ENCODE measurements at regions not wholly inside any gene's neighbourhood (a gene's known extent, or its start where the extent isn't known, plus 50 kb on each side); places are given as distances from the start of the nearest gene placed in this dataset.
"Not testable (repeated sequence)": the region's sequence is repeated elsewhere in the genome, so short reads cannot be mapped to it uniquely, and the experiment has no call there.

DNA sequence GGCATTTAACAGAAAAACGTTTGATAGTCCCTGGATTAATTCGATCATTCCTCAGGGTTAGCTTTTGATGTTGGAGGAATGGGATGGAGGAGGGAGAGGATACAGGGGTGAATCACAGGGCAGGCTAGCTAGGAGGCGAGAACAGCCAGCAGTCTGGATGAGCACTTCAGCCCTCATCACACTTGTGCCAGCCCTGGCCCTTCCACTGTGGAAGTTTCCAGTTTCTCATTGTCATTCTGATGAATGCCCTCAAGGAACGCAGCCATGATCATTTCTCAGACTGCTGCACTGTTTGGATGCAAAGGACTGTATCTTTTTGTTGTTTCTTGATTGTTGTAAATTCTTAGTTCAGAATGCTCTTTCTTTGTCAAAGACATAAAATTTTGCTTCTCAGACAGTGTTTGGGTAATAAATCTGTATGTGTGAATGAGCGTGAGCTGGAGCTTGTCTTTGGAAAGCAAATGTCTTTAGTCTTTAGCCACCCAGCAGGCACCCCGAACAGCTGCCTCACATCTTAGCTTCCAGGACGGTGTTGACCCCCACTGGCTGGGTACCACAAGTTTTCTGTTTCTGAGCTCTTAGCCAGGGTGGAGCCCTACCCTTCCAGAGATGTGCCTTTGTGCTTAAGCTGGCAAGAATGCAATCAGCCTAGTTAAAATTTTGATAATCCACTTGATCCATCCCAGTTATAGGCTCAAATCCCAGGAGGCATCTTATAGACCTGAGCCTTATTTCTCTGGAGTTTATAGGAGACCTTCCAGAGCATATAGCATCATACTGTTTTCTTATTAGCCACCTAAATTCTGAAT, 121.1 kb downstream of the PDCD6IP start:
- no peak for DNase-seq

GRCh38 chr3:33920511-33920910, 122.1 kb downstream of the PDCD6IP start:
- no peak for DNase-seq

DNA sequence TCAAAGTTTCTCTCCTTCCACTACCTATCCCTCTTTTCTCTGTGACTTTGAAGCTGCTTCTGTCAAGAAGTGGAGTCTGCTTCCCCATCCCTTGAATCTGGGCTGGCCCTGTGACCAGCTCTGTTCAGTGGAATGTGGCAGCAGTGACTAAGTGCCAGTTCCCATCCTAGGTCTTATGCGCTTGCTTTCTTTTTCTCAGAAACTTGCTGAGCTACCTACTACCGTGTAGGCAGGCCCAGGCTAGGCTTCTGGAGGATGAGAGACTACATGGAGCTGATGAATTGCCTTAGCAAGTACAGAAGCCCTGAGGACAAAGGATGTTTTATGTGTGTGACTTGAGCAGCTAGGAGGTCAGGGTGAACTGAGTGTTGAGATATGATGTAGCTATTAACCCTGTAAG, 123.2 kb downstream of the PDCD6IP start:
- no peak for DNase-seq

GRCh38 chr3:33926998-33927605, 128.7 kb downstream of the PDCD6IP start:
- DNase-seq = no peak

- no peak for DNase-seq
These were observed 131.4 kb downstream of the PDCD6IP start for GRCh38 chr3:33929813-33930212.

DNA sequence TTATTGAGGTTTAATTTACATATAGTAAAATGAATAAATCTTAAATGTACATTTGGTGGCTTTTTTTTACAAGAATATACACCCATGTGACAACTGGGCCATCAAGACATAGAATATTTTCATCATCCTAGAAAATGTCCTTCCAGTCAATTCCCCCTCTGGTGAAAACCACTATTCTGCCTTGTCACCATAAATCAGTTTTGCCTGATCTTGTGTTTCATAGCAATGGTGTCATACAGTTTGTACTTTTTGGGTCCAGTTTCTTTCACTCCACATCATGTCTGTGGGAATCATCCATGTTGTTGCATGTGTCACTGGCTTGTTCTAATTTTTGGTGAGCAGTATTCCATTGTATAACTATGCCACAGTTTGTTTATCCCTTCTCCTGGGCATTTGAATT, 133.1 kb downstream of the PDCD6IP start:
- DNase-seq = no peak

- no peak for DNase-seq
These were observed 133.8 kb downstream of the PDCD6IP start for GRCh38 chr3:33932010-33932764.

DNA sequence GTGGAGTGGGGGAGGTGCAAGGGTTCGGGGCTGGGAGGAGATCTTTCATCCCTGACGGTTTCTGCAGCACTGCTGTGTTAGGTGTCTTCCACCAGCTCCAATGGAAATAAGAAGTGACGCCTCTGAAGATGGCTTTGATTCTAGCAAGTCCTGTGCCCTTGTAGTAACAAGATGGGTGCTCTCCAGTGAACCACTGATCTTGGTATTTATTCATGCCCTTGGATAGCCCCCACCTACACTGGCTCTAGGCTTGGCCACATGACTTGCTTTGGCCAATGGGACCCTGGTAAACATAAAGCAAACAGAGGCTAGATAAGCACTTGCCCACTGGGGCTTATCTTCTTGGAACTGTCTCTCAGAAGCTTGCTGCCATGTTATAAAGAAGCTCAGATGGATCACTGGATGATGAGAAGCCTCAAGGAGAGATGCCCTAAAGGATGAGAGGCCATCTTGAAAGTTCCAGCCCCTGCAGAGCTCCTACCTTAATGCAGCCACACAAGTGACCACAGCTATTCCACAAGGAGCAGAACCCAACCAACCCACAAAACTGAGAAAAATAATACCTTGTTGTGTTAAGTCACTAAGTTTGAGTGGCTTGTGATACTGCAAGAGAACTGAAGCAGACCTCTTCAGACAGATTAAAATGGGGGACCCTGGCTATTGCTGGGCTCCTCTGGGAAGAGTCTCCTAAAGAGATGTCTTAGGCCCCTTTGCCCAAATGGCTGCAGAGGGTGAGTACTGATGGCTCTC, 137.9 kb downstream of the PDCD6IP start:
- no peak for DNase-seq

DNA sequence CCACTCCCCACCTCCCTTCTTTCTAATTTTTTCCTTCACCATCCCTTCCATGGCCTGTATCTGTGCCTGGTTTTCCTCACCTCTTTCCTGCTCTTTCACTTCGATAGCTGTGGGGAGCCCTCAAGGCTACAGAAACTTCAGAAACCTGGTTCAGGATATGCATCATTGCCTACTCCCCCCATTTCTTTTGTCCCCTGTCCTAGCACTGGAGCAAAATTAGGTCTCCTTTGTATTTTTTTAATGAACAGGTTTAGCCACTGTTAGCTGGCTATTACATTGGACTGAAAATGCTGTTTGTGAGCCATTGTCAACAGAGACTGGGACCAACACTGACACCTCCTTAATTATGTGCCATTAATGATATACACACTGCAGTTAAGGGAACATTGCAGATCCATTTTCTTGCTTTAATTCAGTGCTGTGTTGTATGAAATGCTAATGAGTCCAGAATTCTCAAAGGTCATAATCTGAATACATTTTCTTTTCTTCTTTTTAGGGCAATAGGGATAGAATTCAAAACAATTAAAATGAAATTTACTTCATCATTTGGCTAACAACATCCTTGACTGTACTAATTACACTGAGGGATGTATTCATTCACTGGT, 138.6 kb downstream of the PDCD6IP start:
- DNase-seq = no peak

GRCh38 chr3:33937628-33938027, 139.2 kb downstream of the PDCD6IP start:
- no peak for DNase-seq

DNA sequence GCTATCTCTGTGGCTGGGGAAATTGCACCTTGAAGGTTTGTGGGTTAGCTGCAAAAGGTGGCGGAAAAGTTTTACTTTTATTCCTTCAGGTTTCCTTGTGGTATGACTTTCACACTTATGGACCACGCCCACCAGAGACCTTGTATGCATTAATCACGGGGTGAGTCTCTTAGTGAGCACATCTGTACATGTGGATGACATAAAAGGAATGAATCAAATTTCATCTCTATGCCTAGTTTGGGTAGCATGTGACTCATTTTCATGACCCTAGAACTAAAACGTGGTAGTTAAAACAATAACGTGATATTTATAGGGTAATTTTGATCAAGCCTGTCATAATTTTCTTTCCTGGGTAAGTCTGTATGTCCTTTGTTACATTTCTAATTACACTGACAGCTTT, 141.7 kb downstream of the PDCD6IP start:
- no peak for DNase-seq

- DNase-seq = no peak
These were observed 142.3 kb downstream of the PDCD6IP start for GRCh38 chr3:33940736-33941135.

DNA sequence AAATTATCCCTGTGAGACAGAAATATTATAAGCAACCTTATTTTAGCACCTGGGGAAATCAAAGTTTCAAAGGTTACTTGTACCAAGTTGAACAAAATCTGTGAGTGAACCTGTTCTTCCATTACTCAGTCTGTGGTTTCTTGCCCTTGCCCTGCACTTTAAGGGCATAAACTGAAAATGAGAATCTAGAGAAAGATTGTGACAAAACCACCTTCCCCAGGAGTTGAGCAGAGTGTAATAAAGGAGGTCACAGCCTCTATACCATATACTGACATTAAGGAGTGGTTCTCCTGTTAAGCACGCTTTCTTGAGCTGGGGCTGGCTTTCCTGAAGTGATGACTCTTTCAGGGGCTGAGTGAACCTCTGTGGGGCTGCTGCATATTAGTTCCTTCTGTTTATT, 143.4 kb downstream of the PDCD6IP start:
- DNase-seq = no peak

- no peak for DNase-seq
These were observed 144.2 kb downstream of the PDCD6IP start for GRCh38 chr3:33942483-33943150.

- no peak for DNase-seq
These were observed 144.8 kb downstream of the PDCD6IP start for GRCh38 chr3:33943277-33943676.

DNA sequence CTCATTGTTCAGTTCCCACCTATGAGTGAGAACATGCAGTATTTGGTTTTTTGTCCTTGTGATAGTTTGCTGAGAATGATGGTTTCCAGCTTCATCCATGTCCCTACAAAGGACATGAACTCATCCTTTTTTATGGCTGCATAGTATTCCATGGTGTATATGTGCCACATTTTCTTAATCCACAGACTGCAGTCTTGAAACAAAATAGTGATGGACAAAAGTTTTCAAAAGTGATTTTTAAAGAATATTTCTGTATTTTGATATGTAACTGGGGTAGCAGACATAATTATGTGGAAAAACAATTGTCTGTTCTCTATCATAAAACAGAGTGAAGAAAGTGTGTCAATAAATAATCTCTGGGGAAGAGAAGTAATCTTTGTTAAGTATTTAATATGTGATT, 148.2 kb downstream of the PDCD6IP start:
- not testable (repeated sequence) for DNase-seq

GRCh38 chr3:33947272-33948195, 149.1 kb downstream of the PDCD6IP start:
- DNase-seq = no peak

DNA sequence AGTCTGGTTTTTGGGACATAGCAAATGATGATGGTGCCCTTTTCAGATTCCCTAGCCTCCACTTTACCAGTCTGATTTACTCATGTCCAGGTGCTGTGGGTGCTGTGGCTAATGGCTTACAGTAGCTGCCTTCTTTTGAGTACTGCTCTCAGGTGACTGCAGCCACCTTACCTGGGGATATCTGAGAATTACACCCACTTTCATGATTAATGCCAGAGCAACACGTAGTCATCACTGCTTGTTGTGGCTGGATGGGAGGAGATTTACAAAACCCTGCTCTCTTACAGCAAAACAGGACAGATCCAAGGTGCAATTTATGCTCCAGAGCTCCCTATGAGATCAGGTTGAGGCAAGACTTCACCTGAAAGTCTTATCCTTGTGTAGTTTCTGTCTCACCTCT, 150.6 kb downstream of the PDCD6IP start:
- no peak for DNase-seq

GRCh38 chr3:33954956-33955355, 156.5 kb downstream of the PDCD6IP start:
- no peak for DNase-seq

DNA sequence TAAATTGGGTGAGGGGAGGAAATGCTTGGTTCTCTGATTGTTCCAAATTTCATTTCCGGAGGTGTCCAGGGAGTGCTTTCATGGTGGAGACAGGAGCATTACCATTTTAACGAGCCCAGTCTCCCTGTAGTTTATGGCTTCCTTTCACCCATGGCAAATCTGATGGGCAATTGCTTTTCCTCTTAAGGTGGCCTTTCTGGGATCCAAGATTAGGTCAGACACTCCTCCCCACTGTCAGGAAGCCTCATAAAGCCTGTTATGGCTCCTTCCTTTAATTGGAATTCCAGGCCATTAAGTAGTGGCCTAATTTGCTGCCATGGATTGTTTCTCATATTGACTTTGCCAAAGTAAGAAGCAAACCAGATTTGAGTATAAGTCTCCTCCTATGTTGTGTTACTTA, 157.8 kb downstream of the PDCD6IP start:
- DNase-seq = no peak

GRCh38 chr3:33956776-33957175, 158.3 kb downstream of the PDCD6IP start:
- no peak for DNase-seq

Measured in hindlimb muscle (tissue), 1 donor.